ENCODE measurements at regions not wholly inside any gene's neighbourhood (a gene's known extent, or its start where the extent isn't known, plus 50 kb on each side); places are given as distances from the start of the nearest gene placed in this dataset.

GRCh38 chr5:2454876-2455275, 296.6 kb downstream of the IRX2 start:
- no peaks in the 10 kb centered on the region for H3K4me1 ChIP-seq (ENCODE audit: control insufficient read depth, insufficient read depth, low read length, poor library complexity, severe bottlenecking)
- no peaks in the 10 kb centered on the region for H3K9me3 ChIP-seq (ENCODE audit: control insufficient read depth, low read length)
- no peak for DNase-seq
- no peaks in the 10 kb centered on the region for H3K27me3 ChIP-seq (replicated peaks; ENCODE audit: control insufficient read depth, insufficient read depth, low read length, poor library complexity, severe bottlenecking)
- H3K4me3 ChIP-seq (ENCODE audit: insufficient read depth, low read depth, low read length, poor library complexity, severe bottlenecking) = no peak overlapping the region
- no peaks in the 10 kb centered on the region for H3K36me3 ChIP-seq (ENCODE audit: control insufficient read depth, insufficient read depth, low read length)
- no peak overlapping the region for H3K27ac ChIP-seq (ENCODE audit: insufficient read depth, low read length, poor library complexity, severe bottlenecking)

DNA sequence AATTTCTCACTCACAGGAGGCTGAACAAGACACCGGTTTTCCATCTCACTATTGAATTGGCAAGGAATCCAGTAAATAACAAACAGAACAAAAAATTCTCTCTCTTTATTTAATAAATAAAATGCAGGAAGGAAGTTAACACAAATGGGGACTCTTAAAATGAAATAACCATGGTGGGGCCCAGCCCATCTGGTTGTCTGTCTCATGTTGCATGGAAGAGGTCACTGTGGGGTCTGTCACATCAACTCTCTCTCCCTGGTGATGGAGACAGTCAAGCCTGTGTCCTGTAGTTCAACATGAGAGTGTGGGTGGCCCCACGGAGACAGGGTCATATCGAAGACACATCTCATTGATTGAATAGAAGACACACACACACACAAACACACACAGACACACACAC, 297.7 kb downstream of the IRX2 start:
- Histone ChIP-seq H3K36me3 (ENCODE audit: control insufficient read depth, insufficient read depth, low read length) (no peaks in the 10 kb centered on the region), H3K27ac (ENCODE audit: insufficient read depth, low read length, poor library complexity, severe bottlenecking) (no peak overlapping the region), H3K4me1 (ENCODE audit: control insufficient read depth, insufficient read depth, low read length, poor library complexity, severe bottlenecking) (no peaks in the 10 kb centered on the region), H3K27me3 (replicated peaks; ENCODE audit: control insufficient read depth, insufficient read depth, low read length, poor library complexity, severe bottlenecking) (no peaks in the 10 kb centered on the region), H3K9me3 (ENCODE audit: control insufficient read depth, low read length) (no peaks in the 10 kb centered on the region), H3K4me3 (ENCODE audit: insufficient read depth, low read depth, low read length, poor library complexity, severe bottlenecking) (no peak overlapping the region)
- DNase-seq = no peak

DNA sequence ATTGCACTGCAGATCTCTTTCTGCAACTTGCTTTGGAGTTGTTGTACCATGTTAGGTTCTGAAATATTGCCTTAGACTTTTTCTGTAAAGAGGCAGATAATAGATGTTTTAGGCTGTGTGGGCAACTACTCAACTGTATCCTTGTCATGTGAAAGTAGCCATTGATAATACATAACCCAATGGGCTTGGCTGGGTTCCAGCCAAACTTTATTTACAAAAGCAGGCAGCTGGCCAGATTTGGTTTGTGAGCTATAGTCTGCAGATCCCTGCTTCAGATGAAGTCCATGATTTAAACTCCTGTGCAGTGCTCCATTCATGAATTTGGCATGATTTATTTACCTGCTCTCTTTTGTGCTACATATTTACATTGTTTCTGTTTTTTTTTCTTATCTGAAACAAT, 300.4 kb downstream of the IRX2 start:
- Histone ChIP-seq H3K9me3 (ENCODE audit: control insufficient read depth, low read length) (no peaks in the 10 kb centered on the region), H3K4me3 (ENCODE audit: insufficient read depth, low read depth, low read length, poor library complexity, severe bottlenecking) (no peak overlapping the region), H3K27me3 (replicated peaks; ENCODE audit: control insufficient read depth, insufficient read depth, low read length, poor library complexity, severe bottlenecking) (no peaks in the 10 kb centered on the region), H3K36me3 (ENCODE audit: control insufficient read depth, insufficient read depth, low read length) (no peaks in the 10 kb centered on the region), H3K4me1 (ENCODE audit: control insufficient read depth, insufficient read depth, low read length, poor library complexity, severe bottlenecking) (no peaks in the 10 kb centered on the region), H3K27ac (ENCODE audit: insufficient read depth, low read length, poor library complexity, severe bottlenecking) (no peak overlapping the region)
- no peak for DNase-seq

DNA sequence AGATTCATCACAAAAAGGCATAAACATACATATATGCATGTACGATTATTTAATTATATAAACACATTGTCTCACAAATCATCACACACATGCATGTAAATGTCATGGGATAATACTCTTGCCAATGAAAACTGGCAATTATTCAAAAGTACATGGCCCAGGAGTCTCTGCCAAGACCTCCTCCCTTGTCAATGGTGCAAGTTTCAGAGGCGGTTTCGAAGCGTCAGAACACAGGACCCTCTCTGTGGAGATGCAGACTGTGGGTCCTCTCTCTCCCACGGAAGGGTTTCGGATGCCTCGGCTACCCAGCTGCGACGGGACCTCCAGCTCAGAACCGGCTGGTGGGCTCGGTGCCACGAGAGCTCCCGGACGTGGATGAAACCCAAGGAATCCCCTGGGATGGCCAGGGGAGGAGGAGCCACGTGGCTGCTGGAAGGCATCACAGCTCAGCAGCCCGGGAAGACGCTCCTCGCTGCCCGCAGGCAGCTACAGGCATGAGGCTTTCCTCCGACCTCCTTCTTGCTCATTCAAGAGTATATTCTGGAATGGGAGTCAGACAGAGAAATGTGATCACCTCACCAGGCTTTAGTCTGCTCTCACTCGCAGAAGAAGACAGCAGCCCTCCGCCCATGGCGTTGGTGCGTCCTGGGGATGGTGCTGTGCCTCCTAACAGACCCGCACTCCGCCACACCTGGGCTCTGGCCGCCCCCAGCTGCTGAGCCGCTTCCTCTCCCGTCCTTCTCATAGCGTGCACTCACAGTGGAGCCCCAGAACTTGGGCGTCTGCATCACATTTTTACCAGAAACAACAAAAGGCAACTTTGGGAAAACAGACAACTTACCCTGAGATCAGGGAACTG, 308.8 kb downstream of the IRX2 start:
- Histone ChIP-seq H3K4me3 (ENCODE audit: insufficient read depth, low read depth, low read length, poor library complexity, severe bottlenecking) (no peak overlapping the region), H3K36me3 (ENCODE audit: control insufficient read depth, insufficient read depth, low read length) (no peaks in the 10 kb centered on the region), H3K27ac (ENCODE audit: insufficient read depth, low read length, poor library complexity, severe bottlenecking) (no peak overlapping the region), H3K9me3 (ENCODE audit: control insufficient read depth, low read length) (no peaks in the 10 kb centered on the region), H3K27me3 (replicated peaks; ENCODE audit: control insufficient read depth, insufficient read depth, low read length, poor library complexity, severe bottlenecking) (no peaks in the 10 kb centered on the region), H3K4me1 (ENCODE audit: control insufficient read depth, insufficient read depth, low read length, poor library complexity, severe bottlenecking) (no peaks in the 10 kb centered on the region)
- DNase-seq = no peak

DNA sequence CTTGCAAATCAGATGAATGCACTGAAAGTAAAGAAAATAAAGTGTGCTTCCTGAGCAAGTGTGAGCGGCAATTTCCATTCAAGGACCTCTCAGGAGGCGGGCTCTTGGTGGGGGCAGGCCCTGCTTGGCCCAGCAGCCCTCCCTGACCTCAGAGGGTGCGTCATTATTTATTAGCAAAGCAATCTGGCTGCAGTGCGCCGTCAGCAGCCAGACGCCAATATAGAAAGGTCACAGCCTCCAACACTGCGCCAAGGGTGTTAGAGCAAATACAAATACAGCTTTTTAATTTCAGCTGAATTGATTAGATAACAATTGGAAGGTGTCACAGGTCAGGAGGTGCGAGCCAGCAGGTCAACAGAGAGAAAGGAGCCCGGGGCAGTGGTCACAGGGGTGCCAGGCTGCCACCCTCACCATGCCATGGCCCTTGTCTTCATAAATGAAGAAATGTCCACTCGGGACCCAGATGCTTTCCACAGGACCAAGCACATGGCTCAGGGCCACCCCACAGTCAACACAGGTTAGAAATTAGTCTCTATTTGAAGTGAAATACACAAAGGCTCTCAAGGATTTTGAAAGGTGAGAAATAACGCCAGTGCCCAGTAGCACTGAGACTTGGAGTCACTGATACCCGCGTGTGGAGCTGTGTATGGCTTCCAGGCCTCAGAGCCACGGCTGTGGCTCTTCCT, 309.8 kb downstream of the IRX2 start:
- H3K9me3 ChIP-seq (ENCODE audit: control insufficient read depth, low read length) = no peaks in the 10 kb centered on the region
- no peaks in the 10 kb centered on the region for H3K36me3 ChIP-seq (ENCODE audit: control insufficient read depth, insufficient read depth, low read length)
- no peaks in the 10 kb centered on the region for H3K4me1 ChIP-seq (ENCODE audit: control insufficient read depth, insufficient read depth, low read length, poor library complexity, severe bottlenecking)
- DNase-seq = no peak
- no peaks in the 10 kb centered on the region for H3K27me3 ChIP-seq (replicated peaks; ENCODE audit: control insufficient read depth, insufficient read depth, low read length, poor library complexity, severe bottlenecking)
- H3K4me3 ChIP-seq (ENCODE audit: insufficient read depth, low read depth, low read length, poor library complexity, severe bottlenecking) = no peak overlapping the region
- no peak overlapping the region for H3K27ac ChIP-seq (ENCODE audit: insufficient read depth, low read length, poor library complexity, severe bottlenecking)

DNA sequence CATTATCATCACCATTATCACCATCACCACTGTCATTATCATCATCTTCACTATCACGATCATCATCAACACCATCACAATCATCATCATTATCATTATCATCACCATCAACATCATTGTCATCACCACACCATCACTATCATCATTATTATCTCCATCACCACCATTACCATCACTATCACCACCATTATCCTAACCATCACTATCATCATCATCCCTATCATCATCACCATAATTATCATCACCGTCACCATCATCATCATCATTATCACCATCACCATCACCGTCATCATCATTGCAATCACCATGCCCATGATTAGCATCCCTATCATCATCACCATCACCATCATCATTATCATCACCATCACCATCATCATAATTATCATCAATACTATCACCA, 311.9 kb downstream of the IRX2 start:
- Histone ChIP-seq H3K27ac (ENCODE audit: insufficient read depth, low read length, poor library complexity, severe bottlenecking) (no peak overlapping the region), H3K36me3 (ENCODE audit: control insufficient read depth, insufficient read depth, low read length) (no peaks in the 10 kb centered on the region), H3K27me3 (replicated peaks; ENCODE audit: control insufficient read depth, insufficient read depth, low read length, poor library complexity, severe bottlenecking) (no peaks in the 10 kb centered on the region), H3K4me3 (ENCODE audit: insufficient read depth, low read depth, low read length, poor library complexity, severe bottlenecking) (no peak overlapping the region), H3K9me3 (ENCODE audit: control insufficient read depth, low read length) (no peaks in the 10 kb centered on the region), H3K4me1 (ENCODE audit: control insufficient read depth, insufficient read depth, low read length, poor library complexity, severe bottlenecking) (no peaks in the 10 kb centered on the region)
- no peak for DNase-seq

DNA sequence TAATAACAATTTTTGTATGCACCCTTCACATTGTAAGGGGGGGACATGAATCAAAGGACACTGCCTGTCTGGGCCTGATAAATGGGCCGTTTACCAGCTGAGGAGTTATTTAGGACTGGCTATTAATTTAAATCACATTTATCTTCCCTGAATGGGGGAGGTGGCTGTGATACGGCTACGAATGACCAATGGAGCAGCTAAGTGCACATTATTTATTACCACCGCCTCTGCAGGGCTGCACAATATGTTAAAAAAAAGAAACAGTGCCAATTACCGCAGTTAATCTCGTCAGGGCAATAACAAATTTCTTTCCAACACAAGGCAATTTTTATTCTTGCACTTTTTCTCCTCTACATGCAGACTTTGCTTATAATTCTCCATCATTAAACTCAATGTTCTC, 318.4 kb downstream of the IRX2 start:
- Histone ChIP-seq H3K4me1 (ENCODE audit: control insufficient read depth, insufficient read depth, low read length, poor library complexity, severe bottlenecking) (no peaks in the 10 kb centered on the region), H3K36me3 (ENCODE audit: control insufficient read depth, insufficient read depth, low read length) (no peaks in the 10 kb centered on the region), H3K27ac (ENCODE audit: insufficient read depth, low read length, poor library complexity, severe bottlenecking) (no peak overlapping the region), H3K27me3 (replicated peaks; ENCODE audit: control insufficient read depth, insufficient read depth, low read length, poor library complexity, severe bottlenecking) (no peaks in the 10 kb centered on the region), H3K9me3 (ENCODE audit: control insufficient read depth, low read length) (no peaks in the 10 kb centered on the region), H3K4me3 (ENCODE audit: insufficient read depth, low read depth, low read length, poor library complexity, severe bottlenecking) (no peak overlapping the region)
- DNase-seq = no peak

GRCh38 chr5:2432076-2432920, 319.2 kb downstream of the IRX2 start:
- Histone ChIP-seq H3K36me3 (ENCODE audit: control insufficient read depth, insufficient read depth, low read length) (no peaks in the 10 kb centered on the region), H3K4me1 (ENCODE audit: control insufficient read depth, insufficient read depth, low read length, poor library complexity, severe bottlenecking) (no peaks in the 10 kb centered on the region), H3K27ac (ENCODE audit: insufficient read depth, low read length, poor library complexity, severe bottlenecking) (no peak overlapping the region), H3K4me3 (ENCODE audit: insufficient read depth, low read depth, low read length, poor library complexity, severe bottlenecking) (no peak overlapping the region), H3K27me3 (replicated peaks; ENCODE audit: control insufficient read depth, insufficient read depth, low read length, poor library complexity, severe bottlenecking) (no peaks in the 10 kb centered on the region), H3K9me3 (ENCODE audit: control insufficient read depth, low read length) (no peaks in the 10 kb centered on the region)
- no peak for DNase-seq

DNA sequence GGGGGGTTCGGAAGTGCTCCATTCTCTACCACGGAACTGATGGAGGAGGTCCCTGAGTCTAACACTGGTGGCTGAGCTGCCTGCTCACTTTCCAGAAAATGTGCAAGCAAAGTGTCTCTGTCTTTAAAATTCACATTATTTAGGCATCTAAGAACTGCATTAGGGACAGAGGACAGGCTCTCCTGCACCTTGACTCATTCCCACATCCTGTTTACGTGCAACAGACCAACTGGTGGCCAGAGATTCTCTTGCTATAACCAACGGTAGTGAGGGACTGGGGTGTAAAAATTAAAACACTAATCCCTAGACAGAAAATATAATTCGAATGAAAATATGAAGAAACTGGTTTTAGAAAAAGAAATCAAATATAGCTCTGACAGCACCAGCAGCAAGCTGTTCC, 320.9 kb downstream of the IRX2 start:
- no peaks in the 10 kb centered on the region for H3K4me1 ChIP-seq (ENCODE audit: control insufficient read depth, insufficient read depth, low read length, poor library complexity, severe bottlenecking)
- no peaks in the 10 kb centered on the region for H3K9me3 ChIP-seq (ENCODE audit: control insufficient read depth, low read length)
- H3K36me3 ChIP-seq (ENCODE audit: control insufficient read depth, insufficient read depth, low read length) = no peaks in the 10 kb centered on the region
- no peaks in the 10 kb centered on the region for H3K27me3 ChIP-seq (replicated peaks; ENCODE audit: control insufficient read depth, insufficient read depth, low read length, poor library complexity, severe bottlenecking)
- DNase-seq = no peak
- no peak overlapping the region for H3K27ac ChIP-seq (ENCODE audit: insufficient read depth, low read length, poor library complexity, severe bottlenecking)
- H3K4me3 ChIP-seq (ENCODE audit: insufficient read depth, low read depth, low read length, poor library complexity, severe bottlenecking) = no peak overlapping the region

DNA sequence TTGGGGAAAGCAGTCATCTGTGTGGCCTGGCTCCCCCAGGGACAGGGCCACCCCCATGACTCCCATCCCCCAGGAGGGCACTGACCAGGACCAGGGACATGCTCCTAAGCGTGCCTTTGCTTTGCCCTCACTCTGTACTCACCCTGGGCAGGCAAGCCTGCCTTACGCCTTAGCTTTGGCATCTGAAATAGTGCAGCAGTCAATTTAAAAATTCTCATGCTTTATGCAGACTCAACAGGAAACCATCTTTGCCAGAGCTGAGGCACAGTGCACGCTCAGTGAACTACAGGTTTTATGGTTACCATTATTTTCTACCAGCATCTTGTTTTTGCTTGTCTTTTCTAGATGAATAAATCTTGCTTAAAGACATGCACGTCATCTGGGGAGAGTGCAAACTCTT, 323.5 kb downstream of the IRX2 start:
- Histone ChIP-seq H3K36me3 (ENCODE audit: control insufficient read depth, insufficient read depth, low read length) (no peaks in the 10 kb centered on the region), H3K27me3 (replicated peaks; ENCODE audit: control insufficient read depth, insufficient read depth, low read length, poor library complexity, severe bottlenecking) (no peaks in the 10 kb centered on the region), H3K9me3 (ENCODE audit: control insufficient read depth, low read length) (no peaks in the 10 kb centered on the region), H3K27ac (ENCODE audit: insufficient read depth, low read length, poor library complexity, severe bottlenecking) (no peak overlapping the region), H3K4me1 (ENCODE audit: control insufficient read depth, insufficient read depth, low read length, poor library complexity, severe bottlenecking) (no peaks in the 10 kb centered on the region), H3K4me3 (ENCODE audit: insufficient read depth, low read depth, low read length, poor library complexity, severe bottlenecking) (no peak overlapping the region)
- no peak for DNase-seq
